ENCODE measurements at regions not wholly inside any gene's neighbourhood (a gene's known extent, or its start where the extent isn't known, plus 50 kb on each side); places are given as distances from the start of the nearest gene placed in this dataset.
A peak's percentile ranks its signal among the peaks of the same experiment; 100 is the strongest.
"Not testable (repeated sequence)": the region's sequence is repeated elsewhere in the genome, so short reads cannot be mapped to it uniquely, and the experiment has no call there.

DNA sequence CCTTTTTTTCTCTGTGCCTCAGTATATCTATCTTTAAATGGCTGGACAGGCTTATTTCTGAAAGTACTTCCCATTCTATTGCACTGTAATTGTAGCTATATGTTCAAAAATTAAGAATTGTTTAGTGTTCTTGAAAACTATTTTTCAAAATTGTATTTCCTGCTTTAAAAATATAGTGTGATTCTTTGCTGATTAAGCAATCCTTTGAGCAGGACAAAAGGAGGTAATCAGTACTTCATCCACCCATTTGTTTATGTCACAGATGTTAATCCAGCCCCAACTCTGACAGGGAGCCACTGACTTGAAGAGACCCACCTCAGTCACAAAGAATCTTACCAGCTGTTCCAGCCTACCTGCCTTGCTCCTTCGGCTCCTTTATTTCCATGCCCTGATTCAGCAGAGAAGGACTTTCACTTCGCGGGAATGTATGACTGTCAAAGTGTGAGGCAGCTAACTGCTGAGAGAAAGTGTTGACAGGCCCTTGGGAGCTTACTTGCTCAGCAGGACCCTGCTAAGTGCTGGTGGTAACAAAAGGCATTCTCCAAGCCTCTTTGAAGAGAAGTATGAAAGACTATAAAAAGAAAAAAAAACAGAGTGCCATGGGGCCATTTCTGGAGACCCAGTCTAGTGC is 393.3 kb upstream of the CYRIA start:
- no peak for DNase-seq

DNA sequence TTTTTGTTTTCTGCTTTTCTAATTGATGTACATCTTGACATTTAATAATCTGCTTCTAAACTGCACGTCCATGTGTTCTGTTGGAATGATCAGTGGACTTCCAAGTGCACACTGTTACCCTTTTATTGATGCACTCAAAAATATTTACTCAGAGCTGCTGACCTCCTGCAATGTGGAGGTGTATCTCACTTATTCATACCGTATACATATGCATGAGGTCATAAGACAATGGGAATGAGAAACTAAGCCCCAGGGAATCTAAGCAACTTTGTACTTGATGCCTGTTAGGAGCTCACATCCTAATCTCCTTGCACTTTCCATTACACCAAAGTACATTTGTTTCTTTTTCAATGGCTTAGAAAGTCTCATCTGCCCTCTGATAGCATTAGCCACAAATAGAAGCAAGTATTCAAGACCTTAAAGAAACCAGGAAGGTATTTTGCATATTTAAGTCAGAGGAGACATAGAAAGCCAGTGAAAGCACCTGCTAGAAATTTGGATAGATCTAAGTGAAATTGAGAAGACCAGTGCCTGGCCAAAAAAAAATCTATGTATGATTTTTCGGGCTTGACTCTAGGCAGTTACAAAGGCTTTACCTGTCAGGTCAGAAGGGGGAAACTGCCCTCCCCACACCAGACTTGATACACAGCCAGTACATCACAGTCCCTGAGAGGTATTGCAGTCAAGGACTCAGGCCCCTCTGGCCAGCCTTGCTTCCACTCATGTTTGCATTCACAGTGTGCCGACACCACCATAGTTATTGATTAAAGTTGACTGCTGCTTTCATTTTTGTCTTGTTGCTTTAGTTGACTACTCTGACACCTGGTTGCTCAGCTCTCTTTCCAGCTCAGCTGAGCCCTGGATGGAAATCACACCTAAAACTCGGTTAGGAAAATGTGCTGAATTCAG is 391.7 kb upstream of the CYRIA start:
- no peak for DNase-seq

DNA sequence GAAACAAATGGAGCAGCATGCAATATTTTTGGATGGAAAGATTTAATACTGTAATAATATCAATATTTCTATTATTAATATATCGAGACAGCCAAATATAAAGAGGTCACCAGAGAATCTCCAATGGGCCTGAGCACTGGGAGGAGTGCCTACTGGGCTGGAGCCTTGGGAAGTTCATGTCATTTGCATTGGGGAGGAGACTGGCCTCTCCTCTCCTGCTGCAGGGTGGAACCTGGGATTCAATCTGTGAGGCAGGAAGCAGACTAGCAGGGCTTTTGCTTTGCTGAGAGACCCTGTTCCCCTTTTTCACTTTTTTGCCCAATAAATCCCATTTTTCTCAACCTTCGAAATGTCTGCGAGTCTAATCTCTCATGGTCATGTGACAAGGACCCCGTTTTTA is 390.6 kb upstream of the CYRIA start:
- DNase-seq = no peak

DNA sequence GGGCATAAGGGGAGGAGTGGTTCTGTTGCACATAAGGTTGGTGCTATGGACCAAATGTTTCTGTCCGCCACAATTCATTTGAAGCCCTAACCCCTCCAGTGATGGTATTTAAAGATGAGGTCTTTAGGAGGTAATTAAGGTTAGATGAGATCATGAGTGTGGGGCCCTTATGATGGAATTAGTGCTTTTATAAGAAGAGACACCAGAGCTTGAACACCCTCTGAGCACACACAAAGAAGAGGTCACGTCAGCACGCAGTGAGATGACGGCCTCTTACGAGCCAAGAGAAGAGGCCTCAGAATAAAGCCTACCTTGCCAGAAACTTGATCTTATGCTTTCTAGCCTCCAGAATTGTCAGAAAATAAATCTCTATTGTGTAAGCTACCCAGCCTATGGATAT is 386.4 kb upstream of the CYRIA start:
- DNase-seq = no peak

DNA sequence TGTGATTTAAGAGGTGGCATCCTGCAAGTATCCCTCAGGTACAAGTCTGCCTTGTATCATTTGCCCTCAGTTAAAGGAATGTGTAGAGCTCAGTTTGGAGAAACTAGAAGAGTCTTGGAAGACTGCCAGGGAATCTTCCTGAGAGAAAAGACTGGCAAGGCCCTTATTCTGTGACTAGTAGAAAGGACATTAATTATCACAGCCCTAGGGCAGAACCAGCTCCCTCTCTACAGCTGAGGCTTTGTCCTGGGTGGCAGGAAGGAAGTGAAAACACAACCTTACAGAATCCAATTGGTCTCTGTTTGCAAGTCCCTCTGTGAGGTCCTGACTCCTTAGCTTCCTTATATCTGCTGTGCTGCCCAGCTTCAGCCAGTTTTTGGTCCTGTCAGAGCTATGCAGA is 385.9 kb upstream of the CYRIA start:
- peak in 1 of 2 experiments; percentile 47 for DNase-seq

DNA sequence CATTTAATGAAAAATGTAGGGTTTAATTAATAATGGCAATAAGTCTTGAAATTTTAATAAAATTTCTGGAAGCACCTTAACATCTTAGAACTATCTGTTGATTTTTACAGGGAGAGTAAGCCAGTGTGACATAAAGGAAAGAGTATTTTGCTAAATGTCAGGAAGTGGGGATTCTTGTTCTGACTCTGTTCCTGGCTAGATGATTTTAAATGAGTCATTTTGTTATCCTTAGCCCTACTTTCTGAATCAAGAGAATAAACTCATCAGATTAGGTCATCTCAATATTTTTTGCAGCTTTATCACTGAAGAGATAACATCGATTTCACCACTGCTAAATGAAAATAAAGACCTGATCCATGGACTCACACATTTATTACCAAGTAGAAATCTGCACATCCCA is 377.5 kb upstream of the CYRIA start:
- DNase-seq = no peak

DNA sequence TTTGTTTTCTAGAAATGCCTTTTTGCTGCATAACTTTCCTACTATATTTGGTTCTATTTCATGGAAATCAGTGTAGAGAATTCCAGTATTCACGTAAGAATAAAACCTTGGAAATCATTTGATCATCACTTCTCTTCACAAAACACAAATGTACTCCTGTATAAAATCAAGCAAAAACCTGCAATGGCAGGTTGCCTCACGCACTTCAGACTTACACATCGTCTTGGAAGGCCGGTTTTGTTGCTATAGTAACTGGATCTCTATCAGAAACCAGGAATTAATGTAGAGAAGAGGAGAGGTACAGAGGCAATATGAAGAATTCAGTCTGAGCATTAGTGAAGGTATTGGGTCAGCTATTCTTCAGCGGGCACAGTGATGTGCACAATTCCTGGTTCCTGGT is 370.7 kb upstream of the CYRIA start:
- no peak for DNase-seq

DNA sequence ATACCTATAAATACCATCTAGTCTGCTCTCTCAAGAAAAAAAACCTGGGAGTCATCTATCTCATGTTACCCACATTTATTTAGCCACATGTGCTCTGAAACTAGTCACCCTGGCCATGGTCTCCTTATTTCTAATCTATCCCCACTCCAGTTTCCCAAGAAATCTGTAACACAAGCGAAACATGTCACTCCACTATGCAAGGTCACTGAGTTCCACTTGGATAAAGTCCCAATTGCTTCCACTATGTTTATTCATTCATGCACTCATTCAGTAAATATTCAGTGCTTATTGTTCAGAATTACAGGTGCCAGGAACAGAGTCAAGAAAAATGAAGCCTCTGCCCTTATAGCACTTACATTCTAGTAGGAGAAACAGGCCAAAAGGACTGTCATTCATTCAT is 369.4 kb upstream of the CYRIA start:
- DNase-seq = peak in 1 of 2 experiments; percentile 9

DNA sequence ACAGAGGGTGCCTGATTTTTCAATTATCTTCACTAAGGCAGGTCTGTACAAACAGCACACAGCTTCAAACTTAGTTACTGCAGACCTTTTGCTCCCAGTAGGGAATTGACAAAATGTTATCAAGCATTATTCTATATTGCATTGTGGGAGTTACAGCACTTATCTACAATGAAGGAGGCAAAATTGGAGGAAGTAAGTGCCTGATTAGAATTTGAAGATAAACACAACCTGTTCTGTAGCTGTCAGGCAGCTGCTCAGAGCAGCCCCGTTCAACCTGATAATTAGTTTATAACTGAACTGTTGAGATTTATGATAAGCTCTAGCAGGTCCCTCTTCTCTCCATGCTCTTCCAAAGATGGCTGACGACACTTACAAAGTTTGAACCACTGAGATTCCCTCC is 364.4 kb upstream of the CYRIA start:
- DNase-seq = no peak

DNA sequence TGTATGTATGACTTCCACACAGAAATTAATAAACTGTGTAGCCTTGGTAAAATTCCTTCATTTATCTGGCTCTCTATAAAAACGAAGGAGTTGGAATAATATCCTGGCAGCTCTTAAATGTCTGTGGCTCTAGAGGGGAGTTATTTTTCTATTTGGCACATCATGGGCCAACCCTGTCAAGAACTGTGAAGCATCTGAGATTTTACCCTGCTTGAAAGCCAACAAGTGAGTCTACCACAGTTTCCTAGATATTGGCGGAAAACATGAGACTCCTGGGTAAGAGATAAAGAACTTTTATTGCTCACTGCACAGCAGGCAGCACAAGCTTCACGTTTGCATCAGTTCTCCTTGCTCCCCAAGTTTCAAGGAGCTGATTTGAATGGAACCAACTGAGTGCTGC is 346.7 kb upstream of the CYRIA start:
- no peak for DNase-seq

DNA sequence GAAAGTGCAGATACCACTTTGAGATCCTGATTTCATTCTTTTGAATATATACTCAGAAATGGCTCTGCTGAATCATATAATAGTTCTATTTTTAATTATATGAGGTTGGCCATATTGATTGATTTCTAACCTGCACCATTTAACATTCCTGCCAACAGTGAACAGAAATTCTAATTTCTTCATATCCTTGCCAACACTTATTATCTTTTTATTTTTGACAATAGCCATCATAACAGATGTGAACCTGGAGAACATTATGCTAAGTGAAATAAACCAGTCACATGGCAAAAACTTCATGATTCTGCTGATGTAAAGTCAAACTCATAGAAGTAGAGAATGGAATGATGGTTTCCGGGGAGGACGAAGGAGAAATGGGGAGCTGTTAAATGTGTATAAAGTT is 344.5 kb upstream of the CYRIA start:
- DNase-seq = no peak

DNA sequence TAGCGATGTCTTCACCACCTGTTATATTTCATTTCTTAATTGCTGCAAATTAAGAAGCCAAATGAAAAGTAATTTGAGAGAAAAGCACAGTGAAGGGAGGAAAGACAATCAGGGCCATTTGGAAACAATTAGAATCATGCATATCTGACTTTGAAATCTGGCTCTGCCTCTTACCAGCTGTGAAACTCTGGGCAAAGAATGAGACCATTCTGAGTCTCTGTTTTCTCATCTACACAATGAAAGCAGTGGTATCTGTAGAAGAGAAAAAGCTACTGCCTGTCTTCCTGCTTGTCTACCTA is 334.5 kb upstream of the CYRIA start:
- DNase-seq = no peak

DNA sequence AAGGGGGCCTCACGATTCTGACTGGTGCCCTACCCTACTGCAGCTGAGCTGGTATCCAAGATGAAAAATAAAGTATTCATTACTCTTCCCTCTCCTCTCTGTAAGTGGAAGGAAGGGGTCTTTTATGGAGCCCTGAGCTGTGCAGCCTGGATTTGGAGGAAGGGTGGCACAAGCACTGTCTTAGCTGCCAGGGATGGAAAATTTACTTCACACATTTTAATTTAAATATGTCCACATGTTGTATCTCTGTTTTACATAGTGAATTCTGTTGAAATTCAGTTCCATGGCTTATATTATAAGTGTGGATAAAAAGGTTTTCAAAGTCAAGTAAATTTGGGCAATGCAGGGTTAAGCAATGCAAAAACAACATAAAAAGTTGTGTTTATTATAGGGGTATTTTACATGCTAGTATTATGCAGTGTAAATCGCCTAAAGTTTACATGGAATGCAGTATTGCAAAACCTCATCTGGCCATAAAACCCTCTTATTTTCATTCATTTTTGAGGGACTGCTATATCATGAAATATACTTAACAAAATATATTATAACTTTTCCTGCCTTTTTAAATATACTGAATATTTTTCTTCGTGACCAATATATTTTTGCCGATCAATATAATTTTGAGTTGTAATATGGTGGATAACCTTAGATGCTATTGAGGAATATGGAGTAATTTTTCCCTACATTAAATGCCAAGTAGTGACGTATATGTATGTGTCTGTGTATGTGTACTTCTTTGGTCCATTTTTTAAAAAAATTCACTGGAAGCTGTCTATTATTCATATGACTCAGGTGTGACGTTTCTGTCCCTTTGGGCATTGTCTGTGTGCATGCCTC is 333.9 kb upstream of the CYRIA start:
- DNase-seq = no peak

DNA sequence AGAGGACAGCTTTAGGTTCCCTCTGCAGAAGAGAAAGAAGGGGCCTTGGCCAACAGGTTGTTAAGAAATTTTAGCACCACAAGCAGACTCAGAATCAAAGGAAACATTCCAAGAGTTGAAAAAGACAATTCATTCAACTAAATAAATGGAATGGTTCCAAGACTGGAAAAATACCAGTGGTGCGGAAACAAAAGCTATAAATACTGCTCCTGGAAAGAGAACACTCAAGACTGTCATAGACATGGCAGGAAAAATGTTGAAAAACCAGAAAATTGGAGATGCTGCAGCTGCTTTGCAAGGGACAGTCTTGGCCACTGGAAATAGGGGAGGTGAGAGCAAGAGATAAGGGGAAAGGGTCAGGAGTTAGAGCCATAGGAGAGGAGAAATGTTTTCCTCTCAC is 312.7 kb upstream of the CYRIA start:
- DNase-seq = peak in 1 of 2 experiments; percentile 18

DNA sequence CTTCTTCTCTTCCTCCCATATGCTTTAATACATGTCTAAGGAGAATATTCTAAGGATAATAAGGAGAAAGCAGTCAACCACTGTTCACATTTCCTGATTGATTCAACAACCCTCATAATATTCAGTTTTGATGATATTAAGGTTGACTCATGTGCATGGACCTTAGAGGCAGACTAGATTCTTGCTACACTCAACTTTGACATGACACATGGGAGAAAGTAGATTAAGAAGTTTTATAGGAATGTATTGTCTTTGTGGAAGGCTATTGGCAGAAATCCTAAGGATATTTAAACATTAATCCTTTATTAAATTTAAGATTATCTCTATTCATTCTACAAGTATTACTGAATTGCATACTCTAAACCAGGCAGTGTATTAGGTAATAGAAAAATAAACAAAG is 309.1 kb upstream of the CYRIA start:
- no peak for DNase-seq

DNA sequence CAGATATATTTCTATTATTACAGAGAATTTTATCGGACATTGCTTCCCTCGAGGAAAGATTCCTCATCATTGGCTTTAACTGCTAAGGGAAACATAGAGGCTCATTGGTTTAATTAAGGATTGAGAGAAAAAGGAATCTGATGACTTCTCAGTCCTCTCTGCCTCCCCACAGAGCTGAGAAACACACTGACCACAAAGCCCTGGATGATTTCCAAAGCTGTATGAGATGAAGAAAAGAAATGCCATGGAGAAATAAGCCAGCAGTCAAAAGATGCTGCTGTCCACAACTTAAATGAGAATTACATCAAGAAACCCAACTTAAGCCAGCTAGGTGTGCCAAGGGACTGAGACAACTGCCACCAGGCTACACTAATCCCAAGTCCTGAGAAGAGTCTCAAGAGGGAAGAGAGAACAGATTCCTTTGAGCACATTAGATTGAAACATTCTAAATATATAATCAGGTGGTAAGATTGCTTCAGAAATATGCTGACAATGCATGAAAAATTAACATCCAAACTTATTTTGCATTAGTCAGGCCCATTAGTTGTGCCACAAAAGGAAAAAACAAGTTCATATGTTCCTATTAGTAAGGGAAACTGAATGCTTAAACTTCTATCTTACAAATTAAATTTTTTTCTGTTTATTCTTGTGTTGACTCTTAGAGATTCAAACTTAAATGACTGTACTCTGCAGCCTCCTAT is 308.1 kb upstream of the CYRIA start:
- DNase-seq = no peak

DNA sequence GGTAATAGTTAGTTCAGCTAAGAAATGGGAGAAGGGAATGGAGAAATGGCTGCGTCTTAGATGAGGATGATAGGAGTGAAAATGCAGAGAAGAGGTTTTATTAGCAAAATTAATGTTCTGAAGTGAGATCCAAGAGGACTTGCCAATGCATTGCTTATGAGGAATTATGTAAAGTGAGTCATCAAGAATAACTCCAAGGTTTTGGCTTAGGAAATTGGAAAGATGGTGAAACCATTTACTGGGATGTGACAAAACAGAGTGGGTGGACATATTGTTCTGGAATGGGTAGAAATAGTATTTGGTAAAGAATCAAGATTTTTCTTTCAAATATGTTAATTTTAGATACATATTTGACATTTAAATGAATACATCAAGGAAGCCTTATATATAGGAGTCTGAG is 306.6 kb upstream of the CYRIA start:
- peak in 1 of 2 experiments; percentile 12 for DNase-seq

DNA sequence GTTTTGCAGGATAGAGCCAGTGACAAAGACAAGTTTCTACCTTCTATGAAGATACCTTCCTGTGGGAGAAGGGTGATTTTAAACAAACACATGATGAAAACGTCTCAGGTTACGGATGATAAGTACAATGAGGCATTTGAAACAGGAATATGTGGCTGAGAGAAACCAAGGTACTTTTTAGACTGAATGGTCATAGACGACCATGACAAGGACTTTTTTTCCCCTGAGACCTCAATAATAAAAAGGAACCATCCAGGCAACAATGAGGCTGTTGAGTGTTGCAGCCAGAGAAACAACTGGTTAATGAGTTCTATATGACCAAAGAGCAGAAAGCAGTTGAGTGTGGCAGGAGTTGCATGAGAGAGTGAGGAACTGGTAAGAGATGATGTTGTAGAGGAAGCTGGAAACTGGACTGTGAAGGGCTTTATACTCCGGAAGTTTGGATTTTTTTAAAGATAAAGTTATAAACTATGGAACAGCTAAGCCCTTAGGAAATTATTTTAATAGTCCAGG is 306.1 kb upstream of the CYRIA start:
- no peak for DNase-seq

DNA sequence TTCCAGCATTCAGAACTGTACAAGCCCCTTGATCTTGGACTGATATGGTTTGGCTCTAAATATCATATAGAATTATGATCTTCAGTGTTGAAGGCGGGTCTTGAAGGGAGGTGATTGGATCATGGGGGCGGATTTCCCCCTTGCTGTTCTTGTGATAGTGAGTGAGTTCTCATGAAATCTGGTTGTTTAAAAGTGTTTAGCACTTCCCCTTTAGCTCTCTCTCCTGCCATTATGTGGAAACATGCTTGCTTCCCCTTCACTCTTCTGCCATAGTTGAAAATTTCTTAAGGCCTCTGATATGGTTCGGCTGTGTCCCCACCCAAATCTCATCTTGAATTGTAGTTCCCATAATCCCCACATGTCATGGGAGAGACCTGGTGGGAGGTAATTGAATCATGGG is 305.3 kb upstream of the CYRIA start:
- DNase-seq = not testable (repeated sequence)

DNA sequence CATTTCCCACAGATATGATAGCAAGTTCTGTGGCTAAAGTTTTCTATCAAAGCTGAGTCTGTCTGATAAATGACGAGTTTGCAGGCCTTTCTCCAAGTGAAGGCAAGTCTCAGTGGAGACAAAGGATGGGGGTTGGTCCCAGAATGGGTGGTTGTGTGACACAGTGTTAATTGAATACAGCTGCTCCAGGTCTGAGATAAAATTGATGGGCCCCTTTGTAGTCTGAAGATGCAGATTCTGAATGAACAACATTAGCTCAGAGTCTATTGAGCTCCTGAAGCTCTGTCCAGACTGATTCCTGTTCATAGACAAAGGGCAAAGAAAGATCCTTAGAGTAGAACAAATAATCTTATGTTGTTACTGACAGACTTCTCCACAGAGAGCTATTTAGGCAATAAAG is 296.9 kb upstream of the CYRIA start:
- DNase-seq = no peak

DNA sequence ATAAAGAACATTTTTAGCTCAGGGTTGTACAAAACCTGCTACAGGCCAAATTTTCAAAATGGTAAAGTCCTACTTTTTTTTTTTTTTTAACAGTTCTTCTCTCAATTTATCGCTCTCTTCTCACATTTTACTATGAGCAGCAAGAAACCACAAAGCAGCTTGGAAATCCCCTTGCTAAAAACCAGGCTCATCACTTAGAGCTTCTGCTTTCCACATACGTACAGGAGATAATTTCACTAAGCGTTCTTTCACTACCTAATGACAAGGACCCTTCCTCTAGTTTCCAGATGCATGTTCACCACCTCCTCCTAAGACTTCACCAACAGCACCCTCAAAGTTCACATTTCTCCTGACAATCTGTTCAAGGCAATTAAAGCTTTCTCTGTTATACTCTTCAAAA is 294.9 kb upstream of the CYRIA start:
- DNase-seq = no peak

DNA sequence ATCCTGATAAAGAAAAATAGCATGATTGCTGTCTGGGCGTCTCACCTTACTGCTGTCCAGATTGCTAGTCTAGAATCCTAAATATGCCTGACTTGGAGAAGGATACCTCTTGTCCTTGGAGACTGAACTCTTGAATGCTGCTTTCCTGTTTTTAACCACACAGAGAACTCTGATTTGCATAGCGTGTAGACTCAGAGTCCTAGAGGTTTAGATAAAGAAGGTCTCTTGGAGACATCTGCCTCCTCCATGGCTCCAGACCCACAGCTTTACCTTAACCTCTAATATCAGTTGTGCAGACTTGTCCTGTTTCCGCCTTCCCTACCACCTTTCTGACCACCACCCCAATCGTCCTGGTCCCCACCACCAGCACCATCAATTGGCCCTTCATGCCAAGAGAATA is 292.6 kb upstream of the CYRIA start:
- DNase-seq = no peak

DNA sequence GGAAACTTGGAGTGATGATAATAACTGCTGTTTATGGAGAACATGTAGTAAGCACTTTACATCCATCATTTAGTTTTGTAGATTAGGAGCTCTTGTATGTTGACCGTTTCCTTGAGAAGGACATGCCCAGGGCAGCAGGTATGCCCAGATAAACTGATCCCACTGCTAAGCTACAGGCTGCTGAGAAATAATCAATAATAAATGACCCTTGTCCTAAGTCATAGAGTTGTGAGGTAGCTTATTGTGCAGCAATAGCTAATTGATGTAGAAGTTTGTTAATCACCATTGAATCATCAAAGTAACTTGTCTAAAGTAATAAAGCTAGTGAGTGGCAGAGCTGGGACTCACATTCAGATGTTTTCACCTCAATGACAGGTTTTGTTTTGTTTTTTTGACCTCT is 287.2 kb upstream of the CYRIA start:
- DNase-seq = no peak

All from NCI-H446 (cell line).